H1 (cell line): ENCODE measurements at regions not wholly inside any gene's neighbourhood (a gene's known extent, or its start where the extent isn't known, plus 50 kb on each side); places are given as distances from the start of the nearest gene placed in this dataset.

ENCODE experiments used
- CTCF ChIA-PET: fragments of 300-600 bp; sonication (Branson Sonifier 250); formaldehyde crosslinking; loops from one replicate; lab custom pipeline; 2021; ENCODE audit not compliant: partially characterized antibody; lab: Charles Lee
- POLR2A ChIA-PET: fragments of 300-600 bp; sonication (Branson Sonifier 250); formaldehyde crosslinking; loops from one replicate; lab custom pipeline; 2021; ENCODE audit warnings: inconsistent platforms; ENCODE audit not compliant: partially characterized antibody; lab: Charles Lee
- DNase-seq, 2 experiments: peaks; one replicate each; pipeline versions ENCODE4 v3.0.0 to v3.0.0-alpha.2; 2010 to 2022; ENCODE audit warnings: low spot score in 2 of 2, low read depth in 1 of 2, mixed read lengths in 1 of 2
- FAIRE-seq: peaks from 2 replicates; lab custom pipeline; 2011; peaks lifted over from hg19 to GRCh38; lab: Jason Lieb, UNC
- H2AFZ ChIP-seq: 2 replicates; pipeline ENCODE4 v1.8.1; 2012; ENCODE audit warnings: low read length, inconsistent platforms
- H2AK5ac ChIP-seq: 2 replicates; pipeline ENCODE4 v1.6.1; 2013; ENCODE audit warnings: low read depth, low read length
- H2BK120ac ChIP-seq: replicated peaks from 2 replicates; pipeline ENCODE3; 2013; ENCODE audit warnings: low read depth, low read length, inconsistent platforms
- H2BK12ac ChIP-seq: 2 replicates; pipeline ENCODE4 v1.6.1; 2013; ENCODE audit warnings: low read depth, low read length
- H2BK15ac ChIP-seq: 2 replicates; pipeline ENCODE4 v1.6.1; 2013; ENCODE audit warnings: low read length
- H2BK20ac ChIP-seq: 2 replicates; pipeline ENCODE4 v1.6.1; 2013; ENCODE audit warnings: low read length
- H2BK5ac ChIP-seq: 2 replicates; pipeline ENCODE4 v1.6.1; 2013; ENCODE audit warnings: low read depth, low read length
- H3K14ac ChIP-seq: 2 replicates; pipeline ENCODE4 v1.6.1; 2013; ENCODE audit warnings: inconsistent platforms; ENCODE audit not compliant: insufficient read length
- H3K18ac ChIP-seq: 2 replicates; pipeline ENCODE4 v1.6.1; 2013; ENCODE audit warnings: low read length; ENCODE audit errors: extremely low read depth
- H3K23ac ChIP-seq: 2 replicates; pipeline ENCODE4 v1.6.1; 2013; ENCODE audit warnings: inconsistent platforms; ENCODE audit not compliant: insufficient read length
- H3K23me2 ChIP-seq: 2 replicates; pipeline ENCODE4 v1.6.1; 2013; ENCODE audit warnings: low read depth, low read length
- H3K27ac ChIP-seq: 2 replicates; pipeline ENCODE4 v1.6.1; 2011; ENCODE audit warnings: low read depth, low read length, inconsistent platforms
- H3K27me3 ChIP-seq, 4 experiments: replicated peaks in 1 of 4; 1 replicate in 1 of 4; 2 replicates in 3 of 4; pipeline versions ENCODE4 v1.6.1 to v1.8.1; 2011 to 2013; ENCODE audit warnings: low read length in 3 of 4, mild to moderate bottlenecking in 3 of 4, inconsistent platforms in 2 of 4, mixed read lengths in 2 of 4, moderate library complexity in 1 of 4; ENCODE audit not compliant: control insufficient read depth in 3 of 4, insufficient read depth in 3 of 4; ENCODE audit errors: extremely low read depth in 1 of 4
- H3K36me3 ChIP-seq, 4 experiments: 2 replicates each; pipeline versions ENCODE4 v1.6.1 to v1.8.1; 2011 to 2013; ENCODE audit warnings: mild to moderate bottlenecking in 4 of 4, low read length in 3 of 4, moderate library complexity in 2 of 4, control low read depth in 1 of 4, inconsistent platforms in 1 of 4; ENCODE audit not compliant: insufficient read depth in 4 of 4, control insufficient read depth in 2 of 4
- H3K4ac ChIP-seq: replicated peaks from 2 replicates; pipeline ENCODE3; 2013; ENCODE audit warnings: low read length, low read depth, mixed read lengths, inconsistent platforms; ENCODE audit not compliant: insufficient read length
- H3K4me1 ChIP-seq, 4 experiments: replicated peaks in 1 of 4; 1 replicate in 1 of 4; 2 replicates in 3 of 4; pipeline versions ENCODE4 v1.6.1 to v1.8.1; 2011 to 2013; ENCODE audit warnings: low read length in 3 of 4, inconsistent platforms in 2 of 4, mixed read lengths in 1 of 4; ENCODE audit not compliant: insufficient read depth in 4 of 4, control insufficient read depth in 3 of 4
- H3K4me2 ChIP-seq, 2 experiments: 2 replicates each; pipeline versions ENCODE4 v1.6.1 to v1.8.1; 2011 to 2013; ENCODE audit warnings: low read depth in 2 of 2, low read length in 2 of 2, control low read depth in 1 of 2, inconsistent platforms in 1 of 2, mild to moderate bottlenecking in 1 of 2; ENCODE audit not compliant: insufficient read depth in 1 of 2
- H3K4me3 ChIP-seq, 4 experiments: fragments of 200-600, 300-600 bp in 1 of 4; sonication (generic), shearing (Covaris generic), sonication (Bioruptor Twin) in 1 of 4; 2 replicates each; pipeline versions ENCODE4 v1.5.1 to v1.8.1; 2011 to 2016; ENCODE audit warnings: low read length in 4 of 4, low read depth in 3 of 4, control low read depth in 2 of 4, inconsistent platforms in 2 of 4, mild to moderate bottlenecking in 2 of 4, mixed read lengths in 1 of 4, moderate library complexity in 1 of 4; ENCODE audit not compliant: insufficient read depth in 2 of 4; ENCODE audit errors: extremely low read depth in 1 of 4
- H3K56ac ChIP-seq: replicated peaks from 2 replicates; pipeline ENCODE3; 2013; ENCODE audit warnings: low read depth, mild to moderate bottlenecking, mixed read lengths, low read length, inconsistent platforms; ENCODE audit not compliant: insufficient read length
- H3K79me1 ChIP-seq: 2 replicates; pipeline ENCODE4 v1.6.1; 2013; ENCODE audit warnings: low read depth, low read length, control low read depth
- H3K79me2 ChIP-seq, 2 experiments: 2 replicates each; pipeline versions ENCODE4 v1.6.1 to v1.8.1; 2012 to 2013; ENCODE audit warnings: low read length in 2 of 2, mild to moderate bottlenecking in 2 of 2, inconsistent platforms in 1 of 2; ENCODE audit not compliant: insufficient read depth in 2 of 2, control insufficient read depth in 1 of 2
- H3K9ac ChIP-seq, 4 experiments: replicated peaks in 1 of 4; 1 replicate in 1 of 4; 2 replicates in 3 of 4; pipeline versions ENCODE4 v1.6.1 to v1.8.1; 2011 to 2013; ENCODE audit warnings: low read depth in 3 of 4, low read length in 3 of 4, control low read depth in 2 of 4, mild to moderate bottlenecking in 2 of 4, moderate library complexity in 2 of 4, inconsistent platforms in 1 of 4; ENCODE audit errors: extremely low read depth in 1 of 4
- H3K9me3 ChIP-seq, 2 experiments: 2 replicates each; pipeline versions ENCODE4 v1.6.1 to v1.8.1; 2012 to 2013; ENCODE audit warnings: mild to moderate bottlenecking in 2 of 2, moderate library complexity in 2 of 2, control low read depth in 1 of 2, inconsistent platforms in 1 of 2, low read depth in 1 of 2, low read length in 1 of 2, mixed read lengths in 1 of 2; ENCODE audit not compliant: insufficient read depth in 2 of 2
- H4K20me1 ChIP-seq, 2 experiments: replicated peaks in 1 of 2; 2 replicates each; pipeline versions ENCODE3 to v1.8.1; 2011 to 2013; ENCODE audit warnings: inconsistent platforms in 2 of 2, low read length in 2 of 2, mild to moderate bottlenecking in 1 of 2; ENCODE audit not compliant: insufficient read depth in 2 of 2, control insufficient read depth in 1 of 2
- H4K5ac ChIP-seq: 2 replicates; pipeline ENCODE4 v1.6.1; 2013; ENCODE audit warnings: low read length, low read depth, mixed read lengths, inconsistent platforms; ENCODE audit not compliant: insufficient read length
- H4K8ac ChIP-seq: 2 replicates; pipeline ENCODE4 v1.8.0; 2013; ENCODE audit warnings: mild to moderate bottlenecking, moderate library complexity, low read length, inconsistent platforms; ENCODE audit not compliant: insufficient read depth; ENCODE audit errors: extremely low read depth
- H4K91ac ChIP-seq: replicated peaks from 2 replicates; pipeline ENCODE3; 2013; ENCODE audit warnings: low read length, mixed read lengths, inconsistent platforms; ENCODE audit not compliant: insufficient read length
- GTF2F1 ChIP-seq: IDR thresholded peaks from 2 replicates; pipeline ENCODE4 v1.6.1; 2012; ENCODE audit warnings: low read depth, low read length, improper control_type of control experiment, borderline replicate concordance
- JUN ChIP-seq: IDR thresholded peaks from 2 replicates; pipeline ENCODE4 v1.6.1; 2011; ENCODE audit warnings: low read depth, mild to moderate bottlenecking, improper control_type of control experiment, low read length
- PHF8 ChIP-seq: fragments of 200-600 bp; sonication (generic); conservative IDR thresholded peaks from 2 replicates; pipeline ENCODE4 v1.7.1; 2012; ENCODE audit warnings: low read depth, mild to moderate bottlenecking, inconsistent platforms, low read length, moderate library complexity
- SIN3A ChIP-seq, 2 experiments: IDR thresholded peaks in 1 of 2; conservative IDR thresholded peaks in 1 of 2; 2 replicates each; pipeline ENCODE4 v1.6.1; 2011 to 2012; ENCODE audit warnings: low read length in 2 of 2, improper control_type of control experiment in 1 of 2, low read depth in 1 of 2, mild to moderate bottlenecking in 1 of 2
- SIRT6 ChIP-seq: IDR thresholded peaks from one replicate; pipeline ENCODE4 v1.7.1; 2012; ENCODE audit warnings: low read length, inconsistent platforms
- SP2 ChIP-seq: IDR thresholded peaks from 2 replicates; pipeline ENCODE4 v1.6.1; 2012; ENCODE audit warnings: mild to moderate bottlenecking, low read length, inconsistent platforms
- ZNF274 ChIP-seq: IDR thresholded peaks from 2 replicates; pipeline ENCODE4 v1.7.0; 2012; ENCODE audit warnings: low read length, borderline replicate concordance; ENCODE audit errors: extremely low read depth
- WGBS, 2 experiments: shearing (Covaris generic) in 1 of 2; methylation state at CpG; one replicate each; pipeline versions ENCODE4 v1.1.6 to v1.1.7; 2013 to 2015; ENCODE audit warnings: low lambda C conversion rate in 2 of 2, mixed read lengths in 2 of 2, inconsistent platforms in 1 of 2, low coverage in 1 of 2, missing lambda C conversion rate in 1 of 2; ENCODE audit not compliant: insufficient replicate concordance in 2 of 2, insufficient coverage in 1 of 2, insufficient read length in 1 of 2; ENCODE audit errors: extremely low coverage in 1 of 2, missing lambda C conversion rate in 1 of 2; 5-methylcytosine and 5-hydroxymethylcytosine counted together
- TF ChIP-seq, protein P1 (sequence below): IDR thresholded peaks from 2 replicates; pipeline ENCODE4 v1.6.1; 2011; ENCODE audit warnings: low read length, improper control_type of control experiment
- TF ChIP-seq, protein P2 (sequence below): IDR thresholded peaks from 2 replicates; pipeline ENCODE4 v1.6.1; 2011; ENCODE audit warnings: low read depth, mild to moderate bottlenecking, low read length; ENCODE audit not compliant: insufficient read depth

DNA sequence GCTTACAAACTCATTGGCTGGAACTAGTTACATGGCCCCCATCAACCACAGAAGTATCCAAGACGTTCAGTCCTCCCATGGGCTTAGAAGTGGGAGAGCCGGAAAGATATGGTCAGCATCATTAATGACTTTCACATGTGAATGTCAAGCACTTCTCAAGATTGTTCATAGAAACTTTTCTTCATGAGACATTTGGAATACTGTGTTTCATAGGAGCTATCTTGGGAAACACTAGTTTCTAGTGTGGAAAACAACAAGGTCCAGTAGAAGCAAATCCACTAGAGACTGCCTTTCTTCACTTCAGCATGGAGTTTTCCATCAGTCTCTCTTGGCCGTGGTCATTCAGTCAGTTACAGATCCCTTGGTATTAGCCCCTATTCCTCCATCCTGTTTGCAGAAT, 160.9 kb downstream of the C11orf91 start:
- Histone ChIP-seq H2AFZ (no peak overlapping the region), H3K27ac (no peak overlapping the region), H3K9ac (no peak overlapping the region), H3K23ac (no peak overlapping the region), H3K4me1 (no peaks in the 10 kb centered on the region), H3K56ac (no peak overlapping the region), H4K8ac (no peak overlapping the region), H2BK20ac (no peak overlapping the region), H2BK15ac (no peak overlapping the region), H4K20me1 (no peaks in the 10 kb centered on the region), H3K27me3 (no peaks in the 10 kb centered on the region), H2BK5ac (no peak overlapping the region), H3K79me1 (no peaks in the 10 kb centered on the region), H2BK120ac (no peak overlapping the region), H3K18ac (no peak overlapping the region), H3K4me3 (no peak overlapping the region), H3K9me3 (peaks cover 2 to 3% of the 10 kb centered on the region in 2 experiments; a peak in 1 of 4 replicates), H3K4me2 (no peak overlapping the region), H2AK5ac (no peak overlapping the region), H3K4ac (no peak overlapping the region), H3K79me2 (no peaks in the 10 kb centered on the region), H3K23me2 (no peaks in the 10 kb centered on the region), H3K14ac (no peak overlapping the region), H4K5ac (no peak overlapping the region), H3K36me3 (no peaks in the 10 kb centered on the region), H2BK12ac (no peak overlapping the region), H4K91ac (no peak overlapping the region)
- POLR2A ChIA-PET: no interaction called here
- 90% methylated on average over 3 of the region's 3 CpGs; no CpG with 5 or more reads in 1 of the 2 experiments for WGBS, 2 experiments
- DNase-seq: no peak
- FAIRE-seq: no peak
- CTCF ChIA-PET: interaction anchor here (1.0 to 9.6 kb wide), 2 partner anchors 149 to 176 kb away, joined by 3 to 167 read pairs; no protein-coding TSS in a partner anchor
- no peak for TF ChIP-seq SIRT6
- TF ChIP-seq PHF8: no peak
- no peak for TF ChIP-seq SIN3A (conservative IDR thresholded peaks at IDR 0.05 in 1 of 2, IDR thresholded peaks at IDR 0.05 in 1 of 2; ENCODE audit: low read depth in 1 of 2, low read length in 2 of 2)
- TF ChIP-seq SP2: no peak
- TF ChIP-seq ZNF274: no peak
- TF ChIP-seq, protein P1, sequence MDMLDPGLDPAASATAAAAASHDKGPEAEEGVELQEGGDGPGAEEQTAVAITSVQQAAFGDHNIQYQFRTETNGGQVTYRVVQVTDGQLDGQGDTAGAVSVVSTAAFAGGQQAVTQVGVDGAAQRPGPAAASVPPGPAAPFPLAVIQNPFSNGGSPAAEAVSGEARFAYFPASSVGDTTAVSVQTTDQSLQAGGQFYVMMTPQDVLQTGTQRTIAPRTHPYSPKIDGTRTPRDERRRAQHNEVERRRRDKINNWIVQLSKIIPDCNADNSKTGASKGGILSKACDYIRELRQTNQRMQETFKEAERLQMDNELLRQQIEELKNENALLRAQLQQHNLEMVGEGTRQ: no peak
- no peak for TF ChIP-seq JUN
- TF ChIP-seq GTF2F1: no peak
- TF ChIP-seq, protein P2, sequence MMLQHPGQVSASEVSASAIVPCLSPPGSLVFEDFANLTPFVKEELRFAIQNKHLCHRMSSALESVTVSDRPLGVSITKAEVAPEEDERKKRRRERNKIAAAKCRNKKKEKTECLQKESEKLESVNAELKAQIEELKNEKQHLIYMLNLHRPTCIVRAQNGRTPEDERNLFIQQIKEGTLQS: no peak
